IPS-18c (cell line): ENCODE measurements at regions not wholly inside any gene's neighbourhood (a gene's known extent, or its start where the extent isn't known, plus 50 kb on each side); places are given as distances from the start of the nearest gene placed in this dataset.

Experiments used
- H3K4me3 ChIP-seq: 2 replicates; pipeline ENCODE4 v1.7.0; 2013; ENCODE audit warnings: low read depth, mild to moderate bottlenecking, low read length, moderate library complexity; ENCODE audit not compliant: insufficient read depth
- H3K9me3 ChIP-seq: one replicate; pipeline ENCODE4 v1.6.1; 2013; ENCODE audit warnings: mild to moderate bottlenecking, low read length, moderate library complexity; ENCODE audit not compliant: control insufficient read depth, insufficient read depth

DNA sequence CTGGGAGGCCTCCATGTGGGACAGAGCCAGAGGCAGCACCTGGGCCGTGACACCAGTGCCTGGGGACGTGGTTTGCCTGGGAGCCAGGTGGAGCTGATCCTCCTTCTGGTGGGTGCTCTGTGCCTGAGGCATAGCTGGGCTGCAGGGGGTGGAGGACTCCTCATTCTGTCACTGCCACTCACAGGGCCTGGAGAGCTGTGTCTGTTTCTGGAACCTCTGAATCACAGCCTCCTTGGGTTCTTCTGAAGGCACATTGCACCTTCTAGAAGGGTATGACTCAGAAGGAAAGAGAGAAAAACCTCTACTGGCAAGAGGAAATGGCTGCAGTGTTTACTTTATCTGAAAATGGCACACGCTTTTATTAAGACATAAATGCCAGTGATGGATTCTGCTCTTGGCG, 659.8 kb downstream of the VRK1 start:
- Histone ChIP-seq H3K9me3 (no peaks in the 10 kb centered on the region), H3K4me3 (no peak overlapping the region)

DNA sequence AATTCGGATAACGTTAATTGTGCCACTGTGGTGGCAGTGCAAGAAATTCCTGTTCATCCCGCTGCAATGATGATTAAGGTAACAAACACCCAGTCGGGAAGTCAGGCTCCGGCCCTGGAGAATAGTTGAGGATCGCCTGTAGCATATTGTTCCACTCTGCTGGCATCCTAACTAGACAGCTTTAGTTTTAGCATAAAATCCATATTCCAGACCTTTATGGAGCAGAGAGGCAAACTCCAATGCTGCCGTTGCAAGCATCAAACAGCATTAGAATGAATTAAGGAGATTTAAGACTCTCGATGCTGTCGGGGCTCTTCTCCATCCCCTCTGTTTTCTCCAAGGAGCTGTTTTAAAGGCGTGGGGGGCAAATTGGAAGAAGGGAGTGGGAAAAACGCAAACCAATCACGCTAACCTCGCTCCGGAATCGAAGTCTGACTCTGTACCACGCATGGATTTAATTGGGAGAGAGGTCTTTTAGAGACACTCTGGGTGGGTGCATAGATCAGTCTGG, 660.4 kb downstream of the VRK1 start:
- Histone ChIP-seq H3K9me3 (no peaks in the 10 kb centered on the region), H3K4me3 (0 out of 2 replicates have a peak overlapping the region, but pooled peaks have one; percentile 44)

DNA sequence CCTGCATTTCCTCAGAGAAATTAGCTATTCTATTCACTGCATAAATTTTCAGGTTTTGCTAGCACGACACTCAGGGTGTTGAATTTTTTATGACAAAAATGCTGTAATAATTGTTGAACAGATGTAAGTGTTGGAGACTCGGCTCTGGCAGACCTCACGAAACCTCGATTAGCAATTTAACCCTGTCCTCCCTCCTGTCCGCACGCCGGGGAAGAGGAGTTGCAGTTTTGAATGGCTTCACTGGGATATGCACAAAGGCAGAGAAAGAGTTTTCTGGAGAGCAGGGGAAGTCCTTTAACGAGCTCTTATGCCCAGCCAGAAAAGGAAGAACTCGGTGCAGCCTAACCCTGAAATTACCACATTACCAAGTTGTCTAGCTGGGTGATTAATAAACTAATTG, 661.1 kb downstream of the VRK1 start:
- H3K4me3 ChIP-seq, result peak overlapping the region; percentile 44

DNA sequence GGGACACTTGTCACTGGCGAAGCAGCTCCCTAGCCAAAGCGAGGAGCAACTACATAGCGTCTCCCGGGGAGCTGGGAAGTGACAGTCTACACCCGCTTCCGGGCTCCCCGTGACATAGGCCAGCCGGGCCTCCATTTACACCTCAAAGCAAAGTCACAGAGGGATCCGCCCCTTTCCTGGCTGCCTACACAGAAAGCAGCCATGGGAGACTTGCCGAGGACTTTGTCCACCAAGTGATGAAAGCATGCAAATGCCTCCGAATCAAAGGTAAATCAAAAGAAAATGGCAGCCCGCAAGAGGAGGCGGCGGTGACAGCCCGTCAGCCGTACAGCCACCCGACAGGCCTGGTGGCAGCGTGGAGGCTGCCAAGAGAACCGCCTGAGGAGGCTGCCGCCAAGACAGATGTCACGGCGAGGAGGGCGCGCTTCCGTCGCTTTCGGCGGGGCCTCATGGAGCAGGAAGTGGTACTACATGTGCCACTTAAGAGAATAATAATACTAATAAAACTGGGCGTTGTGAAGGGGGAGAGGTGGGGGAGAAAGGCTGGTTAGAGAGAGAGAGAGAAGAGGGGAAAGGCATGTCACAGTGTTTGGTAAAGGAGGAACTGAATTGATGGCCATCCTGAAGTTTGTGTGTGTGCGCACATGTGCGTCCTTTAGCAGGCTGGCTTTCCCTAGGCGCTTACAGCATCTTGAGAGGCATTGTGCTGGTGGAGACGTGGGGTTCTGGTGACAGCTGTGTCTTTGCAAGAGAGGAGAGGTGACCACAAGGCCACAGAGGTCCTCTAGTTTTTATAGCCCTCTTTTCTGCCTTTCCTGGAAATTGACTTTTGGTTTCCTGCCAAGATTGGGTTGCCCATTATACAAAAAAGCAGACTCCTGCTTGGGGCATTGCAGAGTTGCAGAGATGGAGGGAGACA, 661.7 kb downstream of the VRK1 start:
- H3K4me3 ChIP-seq, result peak overlapping the region; percentile 44
- H3K9me3 ChIP-seq, result peaks cover 2% of the 10 kb centered on the region

More for the DNA sequence above, 661.1 kb downstream of the VRK1 start:
- H3K9me3 ChIP-seq, result peaks cover 2% of the 10 kb centered on the region

DNA sequence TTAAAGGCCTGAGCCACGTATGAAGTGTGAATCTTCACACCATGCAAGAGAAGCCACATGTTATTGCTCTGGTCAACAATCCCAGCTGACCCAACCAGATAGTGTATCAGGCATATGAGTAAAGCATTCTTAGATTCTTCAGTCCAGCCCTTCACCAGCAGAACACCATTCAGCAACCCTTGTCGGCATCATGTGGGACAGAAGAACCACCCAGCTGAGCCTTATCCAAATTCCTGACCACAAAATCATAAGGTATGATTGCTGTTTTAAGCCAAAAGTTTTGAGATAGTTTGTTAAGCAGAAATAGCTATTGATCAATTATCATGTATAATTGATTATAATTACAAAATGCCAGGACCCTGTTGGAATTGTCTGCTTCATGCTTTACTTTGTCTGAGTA, 664.9 kb downstream of the VRK1 start:
- Histone ChIP-seq H3K9me3 (peaks cover 2% of the 10 kb centered on the region), H3K4me3 (no peak overlapping the region)

DNA sequence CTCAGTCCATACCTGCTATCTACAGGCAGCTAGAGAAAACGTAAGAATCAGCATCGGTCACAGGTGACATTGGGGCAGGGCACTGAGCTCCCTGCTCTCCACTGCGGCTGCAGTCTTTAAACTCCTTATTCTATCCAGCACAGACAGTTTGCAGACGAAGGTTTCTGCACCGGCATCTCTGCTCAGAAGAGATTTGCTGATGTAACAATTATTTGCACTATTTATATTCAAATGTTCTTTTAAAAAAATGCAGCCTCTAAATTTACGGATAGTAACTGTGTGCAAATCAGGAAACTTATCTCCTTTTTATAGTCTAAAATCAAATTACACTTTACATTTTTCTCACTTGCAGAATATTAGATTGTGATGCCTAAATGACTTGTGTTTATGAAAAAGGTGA, 671.0 kb downstream of the VRK1 start:
- H3K9me3 ChIP-seq, result no peaks in the 10 kb centered on the region
- no peak overlapping the region for H3K4me3 ChIP-seq

DNA sequence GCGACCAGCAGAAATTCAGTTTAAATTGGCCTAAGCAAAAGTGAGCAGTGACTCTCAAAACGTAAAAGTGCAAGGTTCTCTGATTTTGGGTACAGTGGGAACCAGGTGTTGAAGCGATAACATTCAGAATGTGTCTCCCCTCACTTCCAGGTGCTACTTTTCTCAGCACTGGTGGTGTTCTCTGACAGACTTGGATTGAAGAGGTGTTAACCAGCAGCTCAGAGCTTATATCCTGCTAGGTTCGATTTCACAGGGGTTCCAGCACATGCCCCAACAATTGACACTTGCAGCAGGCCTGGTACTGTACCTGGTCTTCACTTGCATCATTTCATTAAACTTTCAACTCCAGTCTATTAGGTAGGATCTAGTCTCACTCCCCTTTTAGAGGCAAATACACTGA, 680.2 kb downstream of the VRK1 start:
- Histone ChIP-seq H3K9me3 (peaks cover 2% of the 10 kb centered on the region), H3K4me3 (no peak overlapping the region)

DNA sequence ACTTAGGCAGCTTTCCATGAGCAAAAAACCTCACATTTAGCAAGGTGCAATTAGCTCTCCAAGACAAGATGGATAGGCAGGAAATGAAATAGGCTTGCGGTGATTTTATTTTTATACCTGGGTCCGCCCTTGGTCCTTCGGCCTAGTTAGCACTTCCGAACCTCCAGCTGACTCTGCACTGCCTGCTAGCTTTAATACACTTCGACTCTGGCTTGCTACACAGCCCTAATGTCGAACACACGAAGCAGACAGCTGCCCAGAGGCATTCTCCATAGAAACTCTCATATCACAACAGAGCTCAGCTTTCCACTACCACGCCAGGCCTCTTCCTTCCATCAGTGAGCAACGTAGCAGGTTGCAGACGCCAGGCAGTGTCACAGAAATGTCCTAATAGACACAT, 688.0 kb downstream of the VRK1 start:
- Histone ChIP-seq H3K9me3 (peaks cover 3% of the 10 kb centered on the region), H3K4me3 (no peak overlapping the region)

DNA sequence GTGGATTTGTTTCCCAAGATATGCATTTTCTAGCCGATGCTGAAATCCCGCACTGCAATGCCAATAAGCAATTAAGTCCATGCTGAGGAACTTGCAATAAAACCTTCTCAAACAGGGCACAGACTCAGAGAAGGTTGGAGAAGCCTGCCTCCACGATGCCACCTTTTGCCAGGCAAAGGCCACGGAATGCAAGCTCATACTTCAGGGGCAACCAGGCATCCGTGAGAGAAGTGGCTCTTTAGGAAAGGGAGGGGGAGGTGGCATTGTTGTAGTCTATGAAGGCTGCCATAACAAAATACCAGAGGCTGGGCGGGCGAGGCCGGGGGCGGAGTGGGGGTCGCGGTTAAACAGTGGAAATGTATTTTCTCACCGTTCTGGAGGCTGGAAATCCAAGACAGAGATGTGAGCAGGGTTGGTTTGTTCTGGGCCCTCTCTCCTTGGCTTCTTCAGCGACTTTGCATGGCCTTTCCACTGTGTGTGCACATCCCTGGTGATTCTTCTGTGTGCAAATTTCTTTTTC, 689.5 kb downstream of the VRK1 start:
- Histone ChIP-seq H3K4me3 (no peak overlapping the region), H3K9me3 (peaks cover 4% of the 10 kb centered on the region)

DNA sequence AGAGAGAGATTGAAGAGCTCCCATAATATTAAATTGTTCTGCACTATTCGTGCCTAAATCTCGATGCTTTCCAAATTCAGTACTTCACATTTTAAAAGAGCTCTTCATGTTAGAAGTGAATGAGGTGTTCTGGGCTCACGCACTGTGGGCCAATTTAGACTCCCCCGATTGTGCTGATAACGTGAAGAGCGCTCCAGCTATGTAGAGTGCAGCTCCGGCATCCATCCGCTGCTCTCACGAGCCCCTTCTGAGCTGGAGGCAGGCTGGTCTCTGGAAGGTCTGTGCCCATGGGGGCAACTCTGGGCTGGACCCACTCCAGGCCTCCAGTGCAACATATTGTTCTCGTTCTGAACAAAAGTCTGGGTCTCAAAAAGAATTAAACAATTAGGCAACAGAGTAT, 692.6 kb downstream of the VRK1 start:
- no peak overlapping the region for H3K4me3 ChIP-seq
- H3K9me3 ChIP-seq, result peaks cover 4% of the 10 kb centered on the region

DNA sequence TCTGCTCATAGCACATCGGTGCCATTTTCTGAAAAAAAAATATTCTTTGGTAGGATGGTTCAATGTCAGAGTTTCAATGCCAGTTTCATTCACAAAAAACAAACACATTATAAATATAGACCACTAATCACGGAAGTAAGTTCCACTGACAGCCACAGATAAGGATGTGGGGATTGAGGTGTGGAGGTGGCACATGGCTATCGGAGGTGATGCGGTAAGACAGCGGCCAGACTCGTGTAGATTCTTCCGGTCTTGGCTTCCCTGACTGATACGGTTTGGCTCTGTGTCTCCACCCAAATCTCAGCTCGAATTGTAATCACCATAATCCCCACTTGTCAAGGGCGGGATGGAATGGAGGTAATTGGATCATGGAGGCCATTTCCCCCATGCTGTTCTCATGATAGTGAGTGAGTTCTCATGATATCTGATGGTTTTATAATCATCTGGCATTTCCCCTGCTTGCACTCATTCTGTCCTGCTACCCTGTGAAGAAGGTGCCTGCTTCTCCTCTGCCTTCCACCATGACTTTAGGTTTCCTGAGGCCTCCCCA, 693.4 kb downstream of the VRK1 start:
- peaks cover 4% of the 10 kb centered on the region for H3K9me3 ChIP-seq
- no peak overlapping the region for H3K4me3 ChIP-seq

DNA sequence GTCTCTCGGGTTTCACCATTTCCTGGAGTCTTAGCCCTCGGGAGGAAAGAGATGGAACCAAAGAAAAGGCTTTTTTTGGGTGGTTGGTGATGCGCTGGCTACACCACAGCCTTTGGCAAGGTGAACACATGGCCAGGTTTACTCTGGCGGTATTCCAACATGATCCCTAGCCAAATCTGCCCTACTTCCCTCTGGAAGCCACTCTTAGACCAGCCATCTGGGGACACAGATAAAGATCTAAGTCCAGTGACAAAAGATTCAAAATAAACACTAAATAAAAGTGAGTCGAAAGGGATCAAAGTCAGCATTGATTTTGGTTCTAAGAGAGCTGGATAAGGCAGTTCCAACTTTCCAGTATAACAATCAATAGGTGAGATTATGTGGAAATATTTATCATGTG, 694.5 kb downstream of the VRK1 start:
- peaks cover 4% of the 10 kb centered on the region for H3K9me3 ChIP-seq

DNA sequence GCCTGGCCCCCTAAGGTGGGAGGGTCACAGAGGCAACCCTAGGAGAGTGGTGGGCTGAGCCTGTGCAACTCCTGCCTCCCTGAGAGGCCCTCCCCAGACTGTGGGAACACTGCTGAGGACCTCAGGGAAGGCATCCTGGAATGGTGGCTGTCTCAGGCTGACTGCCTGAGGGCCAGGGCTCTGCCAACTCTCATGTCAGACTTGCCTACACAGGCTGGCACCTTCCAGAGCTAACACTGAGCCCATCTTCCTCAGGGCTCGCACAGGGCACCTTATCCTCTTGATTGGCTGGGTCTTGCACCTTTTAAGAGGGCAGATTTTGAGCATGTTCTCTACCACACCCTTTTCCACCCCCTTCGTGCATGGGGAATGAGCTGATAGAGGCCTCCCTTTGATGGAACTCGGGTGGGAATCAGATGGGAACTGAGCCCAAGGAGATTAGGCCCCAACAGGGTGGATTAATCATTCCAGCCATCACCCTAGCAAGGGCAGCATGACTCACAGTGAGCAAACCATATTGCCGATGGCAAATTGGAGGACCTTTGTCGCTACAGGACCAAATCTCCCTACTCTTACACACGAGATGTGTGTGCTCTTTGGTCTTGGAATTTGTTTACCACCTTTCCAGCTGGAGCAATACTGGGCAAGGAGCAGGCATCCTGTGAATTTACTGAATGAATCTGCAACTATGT, 702.8 kb downstream of the VRK1 start:
- peaks cover 2% of the 10 kb centered on the region for H3K9me3 ChIP-seq
- no peak overlapping the region for H3K4me3 ChIP-seq

More for the DNA sequence above, 694.5 kb downstream of the VRK1 start:
- H3K4me3 ChIP-seq, result no peak overlapping the region

DNA sequence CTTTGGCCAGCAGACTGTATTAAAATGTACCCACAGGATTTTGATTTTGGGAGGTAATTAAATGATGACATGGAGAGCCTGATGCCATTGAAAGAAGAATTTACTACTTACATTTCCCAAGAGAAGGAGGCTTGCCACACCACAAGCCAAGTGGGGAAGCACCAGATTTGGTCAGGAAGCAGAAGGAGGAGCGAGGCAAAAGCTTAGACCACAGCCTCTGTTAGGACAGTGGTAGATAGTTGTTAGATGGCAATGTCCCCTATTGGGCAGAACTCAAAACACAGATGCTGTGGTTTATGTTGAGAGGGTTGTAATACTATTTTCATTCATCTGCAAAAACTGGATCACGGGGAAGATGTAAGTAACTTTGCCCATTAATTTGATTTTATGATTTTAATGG, 709.4 kb downstream of the VRK1 start:
- peaks cover 2% of the 10 kb centered on the region for H3K9me3 ChIP-seq
- H3K4me3 ChIP-seq, result no peak overlapping the region

DNA sequence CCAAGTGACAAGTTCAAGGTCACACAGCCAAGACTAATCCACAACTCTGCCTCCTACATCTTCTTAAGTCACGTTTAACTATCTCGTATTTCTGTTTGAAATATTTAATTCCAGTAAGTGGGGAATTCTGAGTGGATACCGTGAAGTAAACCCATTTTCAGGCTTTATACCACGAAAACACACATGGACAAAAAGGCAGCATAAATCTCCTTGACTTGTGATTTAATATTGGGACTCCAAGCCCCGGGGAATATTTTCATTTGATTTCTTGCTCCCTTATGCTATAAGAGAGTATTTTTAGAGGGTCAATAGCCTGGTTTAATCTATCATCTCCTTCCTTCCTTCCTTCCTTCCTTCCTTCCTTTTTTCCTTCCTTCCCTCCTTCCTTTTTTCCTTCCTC, 716.7 kb downstream of the VRK1 start:
- H3K9me3 ChIP-seq, result no peaks in the 10 kb centered on the region
- no peak overlapping the region for H3K4me3 ChIP-seq

DNA sequence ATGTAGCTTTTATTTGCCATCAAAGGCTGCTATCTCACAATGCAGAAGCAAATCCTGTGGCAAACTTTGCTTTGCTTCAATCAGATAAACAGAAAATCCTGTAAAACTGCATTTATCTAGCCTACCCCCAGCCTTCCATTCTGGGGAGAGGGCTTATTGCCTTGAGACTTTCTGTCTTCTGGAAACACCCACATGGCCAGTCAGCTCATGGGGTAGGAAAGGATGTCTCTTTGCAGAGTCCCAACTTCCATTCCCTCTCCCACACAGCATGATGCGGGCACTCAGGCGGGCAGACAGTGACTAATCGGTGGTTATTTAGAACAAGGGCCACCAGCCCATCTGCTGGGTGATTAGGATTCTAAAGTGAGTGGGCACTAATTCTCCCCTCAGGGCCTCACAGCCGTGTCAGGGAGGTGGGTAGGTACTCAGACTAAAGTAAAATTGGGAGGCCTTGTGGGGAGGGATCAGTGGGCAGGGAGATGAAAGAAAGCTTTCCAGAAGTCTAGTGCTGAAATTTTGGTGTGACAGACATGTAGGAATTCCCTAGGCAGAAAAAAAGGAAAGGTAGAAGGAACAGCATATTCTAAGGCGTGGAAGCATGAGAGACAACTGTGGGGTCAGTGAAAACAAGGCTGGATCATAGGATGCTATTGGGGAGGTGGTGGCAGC, 720.5 kb downstream of the VRK1 start:
- Histone ChIP-seq H3K4me3 (no peak overlapping the region), H3K9me3 (no peaks in the 10 kb centered on the region)

DNA sequence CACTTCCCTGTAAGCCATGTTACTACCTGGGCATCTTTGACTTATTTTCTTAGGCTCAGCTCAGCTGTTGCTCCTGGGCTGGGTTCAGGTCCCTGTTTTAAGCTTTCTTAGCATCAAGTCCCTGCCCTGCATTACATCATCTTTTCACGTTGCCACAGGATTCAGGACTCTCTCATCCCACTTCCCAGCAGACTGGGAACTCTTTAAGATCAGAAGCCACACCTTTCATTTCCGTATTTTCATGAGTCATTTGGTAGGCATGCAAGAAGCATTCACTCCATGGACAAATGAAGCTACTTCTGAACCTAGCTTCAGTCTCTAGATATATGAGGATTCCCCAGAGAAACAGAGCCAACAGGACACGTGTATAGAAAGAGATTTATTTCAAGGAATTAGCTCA, 726.8 kb downstream of the VRK1 start:
- H3K9me3 ChIP-seq, result no peaks in the 10 kb centered on the region
- H3K4me3 ChIP-seq, result no peak overlapping the region
